Caco-2 (cell line): ENCODE measurements at regions not wholly inside any gene's neighbourhood (a gene's known extent, or its start where the extent isn't known, plus 50 kb on each side); places are given as distances from the start of the nearest gene placed in this dataset.

Experiments
- BruUV-seq: library from RNA; stranded (reverse); fragments of 400-500 nt; replicated peaks from 2 replicates; lab custom pipeline; 2021; lab: Mats Ljungman, UMichigan
- CTCF ChIA-PET: fragments of 300-600 bp; sonication (Branson Sonifier 250); formaldehyde crosslinking; loops from one replicate; lab custom pipeline; 2022; ENCODE audit warnings: antibody characterized with exemption; lab: Charles Lee
- POLR2A ChIA-PET: fragments of 300-600 bp; sonication (Branson Sonifier 250); formaldehyde crosslinking; loops from one replicate; lab custom pipeline; 2022; ENCODE audit warnings: antibody characterized with exemption; lab: Charles Lee
- DNase-seq, 2 experiments: peaks; one replicate each; pipeline versions ENCODE4 v3.0.0 to v3.0.0-alpha.2; 2020 to 2022
- H3K27me3 ChIP-seq: replicated peaks from 2 replicates; pipeline ENCODE4 v1.6.0; 2011; ENCODE audit warnings: low read length; ENCODE audit not compliant: control insufficient read depth, insufficient read depth
- H3K36me3 ChIP-seq: 2 replicates; pipeline ENCODE4 v1.5.1; 2011; ENCODE audit warnings: low read length; ENCODE audit not compliant: control insufficient read depth, insufficient read depth
- H3K4me1 ChIP-seq: fragments of 250-450 bp; sonication (Bioruptor Pico); 2 replicates; pipeline ENCODE4 v1.5.1; 2020; ENCODE audit warnings: mild to moderate bottlenecking
- H3K4me3 ChIP-seq: 2 replicates; pipeline ENCODE4 v1.5.1; 2011; ENCODE audit warnings: low read depth, mild to moderate bottlenecking, control low read depth, low read length
- H3K9me3 ChIP-seq: fragments of 250-450 bp; sonication (Bioruptor Pico); 2 replicates; pipeline ENCODE4 v1.5.1; 2020; ENCODE audit warnings: mild to moderate bottlenecking, moderate library complexity
- H3K27ac Mint-ChIP-seq: one replicate; pipeline ENCODE4 v1.8.0; 2022; ENCODE audit warnings: mixed read lengths; ENCODE audit not compliant: unreplicated experiment
- H3K27me3 Mint-ChIP-seq: one replicate; pipeline ENCODE4 v1.8.0; 2022; ENCODE audit warnings: mixed read lengths; ENCODE audit not compliant: insufficient read depth, unreplicated experiment
- H3K36me3 Mint-ChIP-seq: one replicate; pipeline ENCODE4 v1.8.0; 2022; ENCODE audit warnings: mild to moderate bottlenecking, mixed read lengths; ENCODE audit not compliant: insufficient read depth, unreplicated experiment
- H3K4me1 Mint-ChIP-seq: one replicate; pipeline ENCODE4 v1.8.0; 2022; ENCODE audit warnings: low read depth, mixed read lengths; ENCODE audit not compliant: unreplicated experiment
- H3K4me3 Mint-ChIP-seq: one replicate; pipeline ENCODE4 v1.8.0; 2022; ENCODE audit warnings: mild to moderate bottlenecking, moderate library complexity, mixed read lengths; ENCODE audit not compliant: unreplicated experiment
- H3K9me3 Mint-ChIP-seq: one replicate; pipeline ENCODE4 v1.8.0; 2022; ENCODE audit warnings: mixed read lengths; ENCODE audit not compliant: unreplicated experiment
- intact Hi-C: fragments of 100-400 bp; cut with micrococcal nuclease; formaldehyde crosslinking; loops from one replicate; pipeline ENCODE4 v1.10.0; 2022; ENCODE audit not compliant: unreplicated experiment
- TF ChIP-seq, protein P1 (sequence below), 2 experiments: fragments of 200-600 bp in 1 of 2; IDR thresholded peaks; 1 replicate in 1 of 2; 2 replicates in 1 of 2; pipeline versions ENCODE4 v1.5.1 to v1.8.0; 2011 to 2022; ENCODE audit warnings: antibody characterized with exemption in 1 of 2, control low read depth in 1 of 2, inconsistent platforms in 1 of 2, low read depth in 1 of 2, low read length in 1 of 2, mild to moderate bottlenecking in 1 of 2, moderate library complexity in 1 of 2; ENCODE audit not compliant: insufficient read depth in 1 of 2, severe bottlenecking in 1 of 2, unreplicated experiment in 1 of 2

DNA sequence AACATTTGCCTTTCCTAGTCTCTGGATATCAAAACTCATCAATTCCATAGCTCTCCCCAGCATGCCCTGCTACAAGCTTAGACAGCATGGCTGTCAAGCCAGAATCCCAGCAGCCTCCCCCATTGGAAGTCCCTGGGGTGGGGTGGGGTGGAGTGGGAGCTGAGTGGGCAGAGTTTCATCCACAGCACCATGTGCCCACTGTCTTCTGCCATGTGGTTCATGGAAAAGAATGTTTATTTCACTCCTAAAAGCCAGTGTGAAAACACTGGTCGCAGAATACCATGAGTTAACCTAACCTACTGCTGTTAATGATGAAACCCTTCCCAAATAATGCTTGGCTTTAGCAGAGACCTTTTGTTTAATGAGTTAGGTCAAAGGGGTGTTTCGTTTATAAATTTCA lies 80.2 kb upstream of the KIRREL3 start:
- H3K27me3 Mint-ChIP-seq, result peaks cover 33% of the 10 kb centered on the region
- intact Hi-C loops, result no loop called here
- H3K4me3 Mint-ChIP-seq, result no peak overlapping the region
- TF ChIP-seq, protein P1, sequence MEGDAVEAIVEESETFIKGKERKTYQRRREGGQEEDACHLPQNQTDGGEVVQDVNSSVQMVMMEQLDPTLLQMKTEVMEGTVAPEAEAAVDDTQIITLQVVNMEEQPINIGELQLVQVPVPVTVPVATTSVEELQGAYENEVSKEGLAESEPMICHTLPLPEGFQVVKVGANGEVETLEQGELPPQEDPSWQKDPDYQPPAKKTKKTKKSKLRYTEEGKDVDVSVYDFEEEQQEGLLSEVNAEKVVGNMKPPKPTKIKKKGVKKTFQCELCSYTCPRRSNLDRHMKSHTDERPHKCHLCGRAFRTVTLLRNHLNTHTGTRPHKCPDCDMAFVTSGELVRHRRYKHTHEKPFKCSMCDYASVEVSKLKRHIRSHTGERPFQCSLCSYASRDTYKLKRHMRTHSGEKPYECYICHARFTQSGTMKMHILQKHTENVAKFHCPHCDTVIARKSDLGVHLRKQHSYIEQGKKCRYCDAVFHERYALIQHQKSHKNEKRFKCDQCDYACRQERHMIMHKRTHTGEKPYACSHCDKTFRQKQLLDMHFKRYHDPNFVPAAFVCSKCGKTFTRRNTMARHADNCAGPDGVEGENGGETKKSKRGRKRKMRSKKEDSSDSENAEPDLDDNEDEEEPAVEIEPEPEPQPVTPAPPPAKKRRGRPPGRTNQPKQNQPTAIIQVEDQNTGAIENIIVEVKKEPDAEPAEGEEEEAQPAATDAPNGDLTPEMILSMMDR (IDR thresholded peaks at IDR 0.05; ENCODE audit: insufficient read depth in 1 of 2, low read depth in 1 of 2, low read length in 1 of 2, severe bottlenecking in 1 of 2, unreplicated experiment in 1 of 2), result no peak
- H3K36me3 ChIP-seq, result no peaks in the 10 kb centered on the region
- no peaks in the 10 kb centered on the region for H3K9me3 Mint-ChIP-seq
- H3K36me3 Mint-ChIP-seq, result no peaks in the 10 kb centered on the region
- no peaks in the 10 kb centered on the region for H3K4me1 Mint-ChIP-seq
- no peak overlapping the region for H3K4me3 ChIP-seq
- DNase-seq, result no peak
- no peaks in the 10 kb centered on the region for H3K4me1 ChIP-seq
- POLR2A ChIA-PET, result no interaction called here
- CTCF ChIA-PET, result no interaction called here
- H3K27me3 ChIP-seq, result peaks cover 2% of the 10 kb centered on the region; the same call in 1 of the 2 replicates
- no TSS peak for BruUV-seq
- no peak overlapping the region for H3K27ac Mint-ChIP-seq
- no peaks in the 10 kb centered on the region for H3K9me3 ChIP-seq

DNA sequence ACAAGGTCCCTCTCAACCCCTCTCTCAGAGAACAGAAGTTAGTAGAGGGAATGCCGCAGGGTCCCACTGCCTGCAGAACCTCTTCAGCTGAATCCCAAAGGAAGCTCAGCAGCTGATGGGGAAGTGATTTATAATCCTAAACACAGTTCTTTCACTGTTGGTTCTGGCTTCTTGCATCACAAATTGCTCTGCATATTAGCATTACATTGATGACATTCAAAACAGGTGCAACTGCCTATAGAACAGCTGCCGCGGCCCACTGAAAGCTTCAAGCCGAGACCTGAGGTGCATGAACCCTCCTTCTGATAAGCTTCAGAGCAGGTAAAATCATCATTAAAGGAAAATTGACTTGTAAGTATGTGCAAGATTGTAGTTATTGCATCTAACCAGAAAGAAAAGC lies 75.2 kb upstream of the KIRREL3 start:
- peaks cover 25% of the 10 kb centered on the region for H3K27me3 Mint-ChIP-seq
- no TSS peak for BruUV-seq
- DNase-seq, result no peak
- ChIA-PET CTCF (no interaction called here), POLR2A (no interaction called here)
- no peaks in the 10 kb centered on the region for H3K4me1 Mint-ChIP-seq
- H3K27me3 ChIP-seq, result no peaks in the 10 kb centered on the region; the same call in 1 of the 2 replicates
- no peaks in the 10 kb centered on the region for H3K36me3 Mint-ChIP-seq
- no peak overlapping the region for H3K27ac Mint-ChIP-seq
- TF ChIP-seq, protein P1 (IDR thresholded peaks at IDR 0.05; ENCODE audit: insufficient read depth in 1 of 2, low read depth in 1 of 2, low read length in 1 of 2, severe bottlenecking in 1 of 2, unreplicated experiment in 1 of 2), result no peak
- no peaks in the 10 kb centered on the region for H3K9me3 ChIP-seq
- H3K4me1 ChIP-seq, result no peaks in the 10 kb centered on the region
- no peaks in the 10 kb centered on the region for H3K9me3 Mint-ChIP-seq
- H3K4me3 ChIP-seq, result no peak overlapping the region
- H3K4me3 Mint-ChIP-seq, result no peak overlapping the region
- intact Hi-C loops, result no loop called here
- no peaks in the 10 kb centered on the region for H3K36me3 ChIP-seq

DNA sequence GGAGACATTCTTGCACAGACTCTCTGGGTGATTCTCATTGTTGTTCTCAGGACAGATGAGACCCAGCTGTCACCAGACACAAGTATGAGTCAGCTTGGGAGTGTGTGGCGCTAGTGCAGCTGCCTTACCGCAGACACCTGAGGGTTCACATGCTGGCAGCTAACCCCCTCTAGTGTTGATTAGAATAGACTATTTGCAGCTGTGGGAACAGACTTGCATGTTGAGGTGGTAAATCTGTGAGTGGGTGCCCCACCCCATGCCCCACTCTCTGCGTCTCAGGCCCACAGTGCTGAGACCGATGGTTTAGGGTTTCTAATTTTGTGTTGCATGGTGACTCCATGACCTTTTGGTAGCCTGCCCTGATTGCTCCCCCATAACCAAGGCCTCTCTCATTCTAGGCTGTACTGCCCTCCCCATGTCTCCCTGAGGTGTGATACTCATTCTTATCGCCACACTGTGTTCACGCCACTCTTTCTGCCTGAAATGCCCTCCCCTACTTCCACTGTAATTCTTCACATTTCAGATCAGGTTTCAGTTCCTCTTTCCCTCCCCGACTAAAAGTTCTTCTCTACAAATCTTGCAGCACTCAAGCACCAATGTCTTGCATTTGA lies 73.7 kb upstream of the KIRREL3 start:
- H3K4me3 ChIP-seq, result no peak overlapping the region
- ChIA-PET POLR2A (no interaction called here), CTCF (interaction anchor here (0.6 to 1.6 kb wide), 7 partner anchors 263 to 764 kb away, joined by 3 to 15 read pairs (median 3); no protein-coding TSS in a partner anchor)
- DNase-seq, result peak; percentile 59 to 67
- Mint-ChIP-seq H3K36me3 (no peaks in the 10 kb centered on the region), H3K27me3 (peaks cover 21% of the 10 kb centered on the region), H3K4me3 (no peak overlapping the region), H3K27ac (no peak overlapping the region), H3K4me1 (no peaks in the 10 kb centered on the region), H3K9me3 (no peaks in the 10 kb centered on the region)
- H3K9me3 ChIP-seq, result no peaks in the 10 kb centered on the region
- intact Hi-C loops, result loop anchor here (1.0 kb wide), 3 partner anchors 57 to 633 kb away; no protein-coding TSS in a partner anchor
- TF ChIP-seq, protein P1 (IDR thresholded peaks at IDR 0.05; ENCODE audit: insufficient read depth in 1 of 2, low read depth in 1 of 2, low read length in 1 of 2, severe bottlenecking in 1 of 2, unreplicated experiment in 1 of 2), result peak; percentile 60 to 79
- H3K27me3 ChIP-seq, result no peaks in the 10 kb centered on the region; the same call in 1 of the 2 replicates
- no peaks in the 10 kb centered on the region for H3K4me1 ChIP-seq
- BruUV-seq, result no TSS peak
- H3K36me3 ChIP-seq, result no peaks in the 10 kb centered on the region
